ENCODE measurements at regions not wholly inside any gene's neighbourhood (a gene's known extent, or its start where the extent isn't known, plus 50 kb on each side); places are given as distances from the start of the nearest gene placed in this dataset.

DNA sequence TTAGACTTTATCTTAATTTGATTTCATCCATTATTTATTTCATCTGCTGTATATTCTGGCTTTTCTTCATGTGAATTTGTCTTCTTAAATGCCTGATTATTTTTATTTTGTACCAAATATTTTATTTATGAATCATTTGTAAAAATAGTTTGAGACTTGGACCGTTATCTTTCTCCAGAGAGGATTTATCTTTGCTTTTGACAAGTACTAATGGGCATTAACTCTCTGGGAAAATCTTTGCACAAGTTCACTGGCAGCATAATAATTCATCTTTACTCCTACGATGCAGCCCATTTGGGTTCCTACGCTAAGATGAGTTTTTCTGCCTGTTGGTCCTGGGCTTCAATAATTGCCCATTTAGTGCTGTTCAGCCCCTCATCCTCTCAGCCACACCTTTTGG lies 131.0 kb upstream of the RORB start:
- CTCF ChIA-PET: no interaction called here
- no peaks in the 10 kb centered on the region for H3F3A ChIP-seq (replicated peaks; ENCODE audit: insufficient read depth)
- no peaks in the 10 kb centered on the region for H3K4me1 ChIP-seq (ENCODE audit: control insufficient read depth in 1 of 2, insufficient read depth in 2 of 2, low read depth in 1 of 2, low read length in 1 of 2)
- no peaks in the 10 kb centered on the region for H3K9me3 ChIP-seq
- no peaks in the 10 kb centered on the region for H3K27me3 ChIP-seq (ENCODE audit: insufficient read depth)
- 54% methylated on average over 3 of the region's 3 CpGs for WGBS (ENCODE audit: low lambda C conversion rate)
- H4K20me1 ChIP-seq (ENCODE audit: insufficient read depth): no peaks in the 10 kb centered on the region
- no peak overlapping the region for H3K4me2 ChIP-seq
- H3K79me2 ChIP-seq (ENCODE audit: insufficient read depth): no peaks in the 10 kb centered on the region
- no peak for DNase-seq
- H3K4me3 ChIP-seq (ENCODE audit: low read depth in 2 of 2, low read length in 1 of 2): no peak overlapping the region
- no peak overlapping the region for H3K27ac ChIP-seq (ENCODE audit: low read depth in 2 of 2, low read length in 1 of 2)
- no peaks in the 10 kb centered on the region for H3K9me2 ChIP-seq
- no peaks in the 10 kb centered on the region for H3K36me3 ChIP-seq (replicated peaks in 1 of 2; ENCODE audit: control insufficient read depth in 1 of 2, insufficient read depth in 2 of 2, low read length in 1 of 2)
- no peak overlapping the region for H2AFZ ChIP-seq (ENCODE audit: low read depth)
- POLR2A ChIA-PET: no interaction called here
- H3K9ac ChIP-seq: no peak overlapping the region
- no peak for TF ChIP-seq RXRA (IDR thresholded peaks at IDR 0.05; ENCODE audit: borderline replicate concordance, low read depth)

- CTCF ChIA-PET: no interaction called here
- H3K27me3 ChIP-seq (ENCODE audit: insufficient read depth): no peaks in the 10 kb centered on the region
- no peak overlapping the region for H3K27ac ChIP-seq (ENCODE audit: low read depth in 2 of 2, low read length in 1 of 2)
- WGBS (ENCODE audit: low lambda C conversion rate): 30% methylated on average over 1 of the region's 1 CpG
- no peak overlapping the region for H3K4me2 ChIP-seq
- no peak overlapping the region for H3K4me3 ChIP-seq (ENCODE audit: low read depth in 2 of 2, low read length in 1 of 2)
- TF ChIP-seq, protein P1, sequence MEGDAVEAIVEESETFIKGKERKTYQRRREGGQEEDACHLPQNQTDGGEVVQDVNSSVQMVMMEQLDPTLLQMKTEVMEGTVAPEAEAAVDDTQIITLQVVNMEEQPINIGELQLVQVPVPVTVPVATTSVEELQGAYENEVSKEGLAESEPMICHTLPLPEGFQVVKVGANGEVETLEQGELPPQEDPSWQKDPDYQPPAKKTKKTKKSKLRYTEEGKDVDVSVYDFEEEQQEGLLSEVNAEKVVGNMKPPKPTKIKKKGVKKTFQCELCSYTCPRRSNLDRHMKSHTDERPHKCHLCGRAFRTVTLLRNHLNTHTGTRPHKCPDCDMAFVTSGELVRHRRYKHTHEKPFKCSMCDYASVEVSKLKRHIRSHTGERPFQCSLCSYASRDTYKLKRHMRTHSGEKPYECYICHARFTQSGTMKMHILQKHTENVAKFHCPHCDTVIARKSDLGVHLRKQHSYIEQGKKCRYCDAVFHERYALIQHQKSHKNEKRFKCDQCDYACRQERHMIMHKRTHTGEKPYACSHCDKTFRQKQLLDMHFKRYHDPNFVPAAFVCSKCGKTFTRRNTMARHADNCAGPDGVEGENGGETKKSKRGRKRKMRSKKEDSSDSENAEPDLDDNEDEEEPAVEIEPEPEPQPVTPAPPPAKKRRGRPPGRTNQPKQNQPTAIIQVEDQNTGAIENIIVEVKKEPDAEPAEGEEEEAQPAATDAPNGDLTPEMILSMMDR (IDR thresholded peaks at IDR 0.05): no peak
- TF ChIP-seq POLR2AphosphoS5 (IDR thresholded peaks at IDR 0.05; ENCODE audit: low read depth, low read length) (no peak), TAF1 (IDR thresholded peaks at IDR 0.05; ENCODE audit: borderline replicate concordance, low read depth, low read length) (no peak), NFIC (IDR thresholded peaks at IDR 0.05; ENCODE audit: borderline replicate concordance) (no peak), RFX5 (IDR thresholded peaks at IDR 0.05; ENCODE audit: low read length) (no peak), SMC3 (IDR thresholded peaks at IDR 0.05; ENCODE audit: low read depth, low read length) (no peak), MEF2A (IDR thresholded peaks at IDR 0.05; ENCODE audit: borderline replicate concordance, low read depth) (no peak), NRF1 (IDR thresholded peaks at IDR 0.05; ENCODE audit: low read depth, low read length) (no peak), TCF12 (IDR thresholded peaks at IDR 0.05) (no peak), FOXM1 (IDR thresholded peaks at IDR 0.05; ENCODE audit: low read depth) (no peak), RAD21 (IDR thresholded peaks at IDR 0.05; ENCODE audit: low read length) (no peak), RXRA (IDR thresholded peaks at IDR 0.05; ENCODE audit: borderline replicate concordance, low read depth) (no peak), GATA2 (CRISPR knock-in tag; IDR thresholded peaks at IDR 0.05) (no peak), FOSL2 (IDR thresholded peaks at IDR 0.05; ENCODE audit: borderline replicate concordance, low read depth) (no peak), YY1 (IDR thresholded peaks at IDR 0.05; ENCODE audit: low read depth) (no peak), FOXJ3 (CRISPR knock-in tag; IDR thresholded peaks at IDR 0.05) (no peak), TEAD4 (IDR thresholded peaks at IDR 0.05; ENCODE audit: borderline replicate concordance, insufficient read depth) (no peak)
- TF ChIP-seq, protein P2, sequence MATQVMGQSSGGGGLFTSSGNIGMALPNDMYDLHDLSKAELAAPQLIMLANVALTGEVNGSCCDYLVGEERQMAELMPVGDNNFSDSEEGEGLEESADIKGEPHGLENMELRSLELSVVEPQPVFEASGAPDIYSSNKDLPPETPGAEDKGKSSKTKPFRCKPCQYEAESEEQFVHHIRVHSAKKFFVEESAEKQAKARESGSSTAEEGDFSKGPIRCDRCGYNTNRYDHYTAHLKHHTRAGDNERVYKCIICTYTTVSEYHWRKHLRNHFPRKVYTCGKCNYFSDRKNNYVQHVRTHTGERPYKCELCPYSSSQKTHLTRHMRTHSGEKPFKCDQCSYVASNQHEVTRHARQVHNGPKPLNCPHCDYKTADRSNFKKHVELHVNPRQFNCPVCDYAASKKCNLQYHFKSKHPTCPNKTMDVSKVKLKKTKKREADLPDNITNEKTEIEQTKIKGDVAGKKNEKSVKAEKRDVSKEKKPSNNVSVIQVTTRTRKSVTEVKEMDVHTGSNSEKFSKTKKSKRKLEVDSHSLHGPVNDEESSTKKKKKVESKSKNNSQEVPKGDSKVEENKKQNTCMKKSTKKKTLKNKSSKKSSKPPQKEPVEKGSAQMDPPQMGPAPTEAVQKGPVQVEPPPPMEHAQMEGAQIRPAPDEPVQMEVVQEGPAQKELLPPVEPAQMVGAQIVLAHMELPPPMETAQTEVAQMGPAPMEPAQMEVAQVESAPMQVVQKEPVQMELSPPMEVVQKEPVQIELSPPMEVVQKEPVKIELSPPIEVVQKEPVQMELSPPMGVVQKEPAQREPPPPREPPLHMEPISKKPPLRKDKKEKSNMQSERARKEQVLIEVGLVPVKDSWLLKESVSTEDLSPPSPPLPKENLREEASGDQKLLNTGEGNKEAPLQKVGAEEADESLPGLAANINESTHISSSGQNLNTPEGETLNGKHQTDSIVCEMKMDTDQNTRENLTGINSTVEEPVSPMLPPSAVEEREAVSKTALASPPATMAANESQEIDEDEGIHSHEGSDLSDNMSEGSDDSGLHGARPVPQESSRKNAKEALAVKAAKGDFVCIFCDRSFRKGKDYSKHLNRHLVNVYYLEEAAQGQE (IDR thresholded peaks at IDR 0.05; ENCODE audit: low read depth, low read length): no peak
- TF ChIP-seq, protein P3, sequence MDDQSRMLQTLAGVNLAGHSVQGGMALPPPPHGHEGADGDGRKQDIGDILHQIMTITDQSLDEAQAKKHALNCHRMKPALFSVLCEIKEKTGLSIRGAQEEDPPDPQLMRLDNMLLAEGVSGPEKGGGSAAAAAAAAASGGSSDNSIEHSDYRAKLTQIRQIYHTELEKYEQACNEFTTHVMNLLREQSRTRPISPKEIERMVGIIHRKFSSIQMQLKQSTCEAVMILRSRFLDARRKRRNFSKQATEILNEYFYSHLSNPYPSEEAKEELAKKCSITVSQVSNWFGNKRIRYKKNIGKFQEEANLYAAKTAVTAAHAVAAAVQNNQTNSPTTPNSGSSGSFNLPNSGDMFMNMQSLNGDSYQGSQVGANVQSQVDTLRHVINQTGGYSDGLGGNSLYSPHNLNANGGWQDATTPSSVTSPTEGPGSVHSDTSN (IDR thresholded peaks at IDR 0.05): no peak
- TF ChIP-seq, protein P4, sequence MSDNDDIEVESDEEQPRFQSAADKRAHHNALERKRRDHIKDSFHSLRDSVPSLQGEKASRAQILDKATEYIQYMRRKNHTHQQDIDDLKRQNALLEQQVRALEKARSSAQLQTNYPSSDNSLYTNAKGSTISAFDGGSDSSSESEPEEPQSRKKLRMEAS (IDR thresholded peaks at IDR 0.05; ENCODE audit: low read depth): no peak
- POLR2A ChIA-PET: no interaction called here
- H3K36me3 ChIP-seq (replicated peaks in 1 of 2; ENCODE audit: control insufficient read depth in 1 of 2, insufficient read depth in 2 of 2, low read length in 1 of 2): no peaks in the 10 kb centered on the region
- H3K9ac ChIP-seq: no peak overlapping the region
- H4K20me1 ChIP-seq (ENCODE audit: insufficient read depth): no peaks in the 10 kb centered on the region
- no peak overlapping the region; the same call in 1 of the 2 replicates for H2AFZ ChIP-seq (ENCODE audit: low read depth)
- H3F3A ChIP-seq (replicated peaks; ENCODE audit: insufficient read depth): no peaks in the 10 kb centered on the region
- no peaks in the 10 kb centered on the region for H3K9me3 ChIP-seq
- no peaks in the 10 kb centered on the region for H3K4me1 ChIP-seq (ENCODE audit: control insufficient read depth in 1 of 2, insufficient read depth in 2 of 2, low read depth in 1 of 2, low read length in 1 of 2)
- H3K79me2 ChIP-seq (ENCODE audit: insufficient read depth): no peaks in the 10 kb centered on the region
- DNase-seq: no peak
- H3K9me2 ChIP-seq: no peaks in the 10 kb centered on the region
These were observed 127.3 kb upstream of the RORB start for GRCh38 chr9:74369844-74370243.

Data from SK-N-SH (cell line).